PC-9 (cell line): ENCODE measurements at regions not wholly inside any gene's neighbourhood (a gene's known extent, or its start where the extent isn't known, plus 50 kb on each side); places are given as distances from the start of the nearest gene placed in this dataset.

Experiments
- EZH2 ChIP-seq: fragments of 200-600 bp; sonication (generic); IDR thresholded peaks from 2 replicates; pipeline ENCODE4 v1.8.0; 2017; ENCODE audit warnings: antibody characterized with exemption, low read depth
- TF ChIP-seq, protein P1 (sequence below): fragments of 200-600 bp; sonication (generic); conservative IDR thresholded peaks from 2 replicates; pipeline ENCODE4 v1.6.1; 2017; ENCODE audit warnings: mixed run types, antibody characterized with exemption, mild to moderate bottlenecking, moderate library complexity

DNA sequence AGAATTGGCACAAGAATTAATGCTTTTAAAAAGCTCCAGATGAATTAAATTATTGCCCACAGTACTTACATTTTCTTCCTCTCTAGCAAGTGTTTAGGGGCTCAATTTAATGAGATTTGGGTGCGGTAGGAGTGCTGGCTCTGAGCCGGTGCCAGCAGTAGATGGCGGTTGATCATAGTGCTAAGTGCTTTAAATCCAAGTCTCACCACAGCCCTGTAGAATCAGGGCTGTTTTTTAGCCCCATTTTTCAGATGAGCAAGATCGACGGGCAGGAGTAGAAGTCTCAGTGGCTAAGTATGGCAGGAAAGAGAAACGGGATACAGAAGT lies 136.9 kb upstream of the SALL4 start:
- TF ChIP-seq EZH2 = no peak
- TF ChIP-seq, protein P1, sequence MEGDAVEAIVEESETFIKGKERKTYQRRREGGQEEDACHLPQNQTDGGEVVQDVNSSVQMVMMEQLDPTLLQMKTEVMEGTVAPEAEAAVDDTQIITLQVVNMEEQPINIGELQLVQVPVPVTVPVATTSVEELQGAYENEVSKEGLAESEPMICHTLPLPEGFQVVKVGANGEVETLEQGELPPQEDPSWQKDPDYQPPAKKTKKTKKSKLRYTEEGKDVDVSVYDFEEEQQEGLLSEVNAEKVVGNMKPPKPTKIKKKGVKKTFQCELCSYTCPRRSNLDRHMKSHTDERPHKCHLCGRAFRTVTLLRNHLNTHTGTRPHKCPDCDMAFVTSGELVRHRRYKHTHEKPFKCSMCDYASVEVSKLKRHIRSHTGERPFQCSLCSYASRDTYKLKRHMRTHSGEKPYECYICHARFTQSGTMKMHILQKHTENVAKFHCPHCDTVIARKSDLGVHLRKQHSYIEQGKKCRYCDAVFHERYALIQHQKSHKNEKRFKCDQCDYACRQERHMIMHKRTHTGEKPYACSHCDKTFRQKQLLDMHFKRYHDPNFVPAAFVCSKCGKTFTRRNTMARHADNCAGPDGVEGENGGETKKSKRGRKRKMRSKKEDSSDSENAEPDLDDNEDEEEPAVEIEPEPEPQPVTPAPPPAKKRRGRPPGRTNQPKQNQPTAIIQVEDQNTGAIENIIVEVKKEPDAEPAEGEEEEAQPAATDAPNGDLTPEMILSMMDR = no peak
